SK-N-MC (cell line): ENCODE measurements at regions not wholly inside any gene's neighbourhood (a gene's known extent, or its start where the extent isn't known, plus 50 kb on each side); places are given as distances from the start of the nearest gene placed in this dataset.

Experiments used
- EZH2 ChIP-seq: fragments of 200-600 bp; sonication (generic); IDR thresholded peaks from one replicate; pipeline ENCODE4 v1.6.1; 2017; ENCODE audit warnings: antibody characterized with exemption
- FOXP2 ChIP-seq: optimal IDR thresholded peaks from 2 replicates; pipeline ENCODE3; 2011; ENCODE audit warnings: mild to moderate bottlenecking, moderate library complexity; ENCODE audit not compliant: insufficient read depth; ENCODE audit errors: extremely low read length, control extremely low read depth
- POLR2AphosphoS5 ChIP-seq: IDR thresholded peaks from 2 replicates; pipeline ENCODE4 v1.6.1; 2012; ENCODE audit warnings: mild to moderate bottlenecking, low read depth, low read length, borderline replicate concordance

DNA sequence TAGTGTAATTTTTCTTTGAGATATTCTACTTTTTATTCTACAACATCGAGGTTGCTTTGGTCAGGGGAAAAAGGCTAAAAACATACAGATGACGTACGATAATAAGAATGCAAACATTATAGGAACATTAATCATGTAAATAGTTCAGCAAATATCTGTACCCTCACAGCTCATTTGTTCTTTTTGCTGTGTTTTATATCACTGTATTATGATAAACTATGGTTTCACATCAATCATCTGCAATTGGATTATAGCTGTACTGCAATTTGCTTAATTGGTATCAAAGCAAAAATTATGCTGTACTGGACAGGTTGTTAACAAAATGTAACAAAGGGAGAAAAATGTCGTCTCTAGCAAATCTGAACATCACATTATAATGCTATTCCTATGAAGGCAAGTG is 597.1 kb downstream of the EPHA7 start:
- TF ChIP-seq EZH2 = no peak
- no peak for TF ChIP-seq FOXP2
- TF ChIP-seq POLR2AphosphoS5 = no peak
